ENCODE measurements at regions not wholly inside any gene's neighbourhood (a gene's known extent, or its start where the extent isn't known, plus 50 kb on each side); places are given as distances from the start of the nearest gene placed in this dataset.

DNA sequence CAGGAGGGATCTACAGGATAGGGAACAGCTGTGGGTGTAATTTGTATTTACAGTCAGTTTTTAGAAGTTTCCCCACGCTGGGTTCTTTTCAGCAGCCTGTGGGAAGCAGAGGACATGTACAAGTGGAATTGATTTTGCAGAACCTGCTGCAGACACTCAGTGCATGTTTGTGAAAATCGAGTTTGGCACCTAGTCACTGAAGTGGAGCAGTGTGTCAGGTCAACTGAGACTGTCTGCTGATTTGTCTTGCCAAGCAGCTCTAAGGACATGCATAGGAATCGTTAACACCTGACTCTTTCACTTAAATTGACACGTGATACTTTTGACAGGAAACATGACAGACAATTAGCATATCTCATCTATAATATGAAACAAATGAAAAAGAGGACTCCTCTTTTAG lies 416.6 kb downstream of the TMX3 start:
- H3K4me3 ChIP-seq = no peak overlapping the region
- DNase-seq = no peak
- intact Hi-C loops (cut with DNase I; ENCODE audit: low total_unique reads) = no loop called here

DNA sequence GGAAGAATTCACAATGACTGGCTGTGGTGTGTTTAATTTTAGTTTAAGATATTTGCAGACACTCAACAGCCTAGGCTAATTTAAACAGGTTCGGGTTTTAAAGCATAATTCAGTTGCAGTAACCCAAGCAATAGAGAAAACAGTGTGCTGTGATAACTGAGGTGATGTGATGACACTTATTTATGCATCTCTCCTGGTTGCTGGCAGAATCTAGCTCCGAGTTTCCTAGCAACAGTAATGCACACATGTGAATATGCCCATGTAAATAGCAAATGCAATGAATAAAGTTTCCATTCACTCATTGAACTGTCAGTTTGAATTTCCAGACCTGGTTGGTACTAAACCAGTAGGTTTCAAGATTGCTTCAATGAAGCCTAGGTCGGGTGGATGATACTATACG lies 426.5 kb downstream of the TMX3 start:
- Histone ChIP-seq H3K27ac (no peak overlapping the region), H3K27me3 (no peaks in the 10 kb centered on the region), H3K9me3 (no peaks in the 10 kb centered on the region), H3K36me3 (no peaks in the 10 kb centered on the region), H3K4me1 (no peaks in the 10 kb centered on the region), H3K4me3 (no peak overlapping the region)
- DNase-seq = no peak
- intact Hi-C loops (cut with DNase I; ENCODE audit: low total_unique reads) = no loop called here
- TF ChIP-seq, protein P1, sequence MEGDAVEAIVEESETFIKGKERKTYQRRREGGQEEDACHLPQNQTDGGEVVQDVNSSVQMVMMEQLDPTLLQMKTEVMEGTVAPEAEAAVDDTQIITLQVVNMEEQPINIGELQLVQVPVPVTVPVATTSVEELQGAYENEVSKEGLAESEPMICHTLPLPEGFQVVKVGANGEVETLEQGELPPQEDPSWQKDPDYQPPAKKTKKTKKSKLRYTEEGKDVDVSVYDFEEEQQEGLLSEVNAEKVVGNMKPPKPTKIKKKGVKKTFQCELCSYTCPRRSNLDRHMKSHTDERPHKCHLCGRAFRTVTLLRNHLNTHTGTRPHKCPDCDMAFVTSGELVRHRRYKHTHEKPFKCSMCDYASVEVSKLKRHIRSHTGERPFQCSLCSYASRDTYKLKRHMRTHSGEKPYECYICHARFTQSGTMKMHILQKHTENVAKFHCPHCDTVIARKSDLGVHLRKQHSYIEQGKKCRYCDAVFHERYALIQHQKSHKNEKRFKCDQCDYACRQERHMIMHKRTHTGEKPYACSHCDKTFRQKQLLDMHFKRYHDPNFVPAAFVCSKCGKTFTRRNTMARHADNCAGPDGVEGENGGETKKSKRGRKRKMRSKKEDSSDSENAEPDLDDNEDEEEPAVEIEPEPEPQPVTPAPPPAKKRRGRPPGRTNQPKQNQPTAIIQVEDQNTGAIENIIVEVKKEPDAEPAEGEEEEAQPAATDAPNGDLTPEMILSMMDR (IDR thresholded peaks at IDR 0.05) = no peak

More for the DNA sequence above, 416.6 kb downstream of the TMX3 start:
- TF ChIP-seq, protein P1 (IDR thresholded peaks at IDR 0.05) = no peak
- Histone ChIP-seq H3K4me1 (no peaks in the 10 kb centered on the region), H3K27me3 (no peaks in the 10 kb centered on the region), H3K36me3 (no peaks in the 10 kb centered on the region), H3K9me3 (no peaks in the 10 kb centered on the region), H3K27ac (no peak overlapping the region)

DNA sequence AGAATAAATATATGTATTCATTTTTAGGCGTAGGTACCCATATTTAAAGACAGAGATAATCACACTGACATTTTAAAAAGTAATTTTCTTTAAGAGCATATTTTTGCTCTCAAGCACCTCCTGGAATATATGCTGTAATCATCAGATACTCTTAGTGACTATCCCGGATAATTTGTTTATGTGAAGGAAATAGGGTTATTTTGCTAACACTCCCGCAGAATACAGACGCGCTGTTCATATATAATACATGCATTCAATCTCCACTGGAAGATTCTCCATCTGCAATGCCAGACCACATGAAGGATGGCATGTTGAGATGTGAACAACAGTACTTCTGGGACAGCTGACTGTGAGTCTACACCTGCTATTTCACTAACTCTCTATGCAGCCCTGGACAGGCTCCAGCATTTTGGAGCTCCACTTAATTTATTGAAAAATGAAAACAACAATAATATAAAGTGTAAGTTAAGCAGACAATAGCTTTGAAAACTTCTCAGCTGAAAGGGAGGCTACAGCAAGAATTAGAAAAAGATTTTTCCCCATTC lies 430.6 kb downstream of the TMX3 start:
- H3K27me3 ChIP-seq = no peaks in the 10 kb centered on the region
- TF ChIP-seq, protein P1 (IDR thresholded peaks at IDR 0.05) = no peak
- H3K27ac ChIP-seq = no peak overlapping the region
- DNase-seq = no peak
- H3K9me3 ChIP-seq = no peaks in the 10 kb centered on the region
- no peaks in the 10 kb centered on the region for H3K36me3 ChIP-seq
- intact Hi-C loops (cut with DNase I; ENCODE audit: low total_unique reads) = no loop called here
- no peaks in the 10 kb centered on the region for H3K4me1 ChIP-seq
- H3K4me3 ChIP-seq = no peak overlapping the region

DNA sequence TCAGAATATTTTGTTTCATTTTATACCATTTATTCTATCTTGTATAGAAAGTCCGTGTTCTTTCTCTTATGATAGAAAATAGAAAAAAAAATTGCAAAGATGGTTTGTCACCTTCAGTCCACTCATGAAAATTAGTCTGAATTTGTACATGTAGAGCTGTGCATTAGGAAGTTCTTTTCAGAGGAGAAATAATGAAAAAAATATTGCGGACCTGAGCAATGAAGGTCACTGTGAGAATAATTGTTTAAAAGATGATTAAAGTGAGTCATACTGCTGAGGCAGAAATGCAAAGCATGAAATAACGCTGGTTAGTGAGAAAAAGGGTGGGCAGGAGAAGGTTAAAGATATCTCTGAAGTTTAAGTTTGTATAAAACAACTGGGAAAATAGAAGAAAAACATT lies 431.1 kb downstream of the TMX3 start:
- intact Hi-C loops (cut with DNase I; ENCODE audit: low total_unique reads) = no loop called here
- Histone ChIP-seq H3K27ac (no peak overlapping the region), H3K27me3 (no peaks in the 10 kb centered on the region), H3K4me1 (no peaks in the 10 kb centered on the region), H3K36me3 (no peaks in the 10 kb centered on the region), H3K9me3 (no peaks in the 10 kb centered on the region), H3K4me3 (no peak overlapping the region)
- no peak for DNase-seq
- TF ChIP-seq, protein P1 (IDR thresholded peaks at IDR 0.05) = no peak

DNA sequence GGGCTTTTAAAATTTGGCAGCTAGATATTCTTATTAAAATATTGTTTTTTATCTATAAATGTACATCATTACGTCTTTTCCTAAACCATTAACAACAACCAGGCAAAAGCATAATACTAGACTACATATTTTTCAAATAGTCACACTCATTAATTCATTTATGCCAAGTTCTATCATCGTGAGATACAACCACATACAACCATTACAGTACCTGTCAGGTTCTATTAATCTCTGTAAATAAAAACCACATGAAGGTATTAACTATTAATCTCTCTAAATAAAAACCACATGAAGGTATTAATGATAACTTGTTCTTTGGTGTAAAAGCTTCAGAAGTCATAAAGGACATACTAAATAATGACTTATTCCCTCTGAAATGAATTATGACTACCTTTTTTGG lies 432.7 kb downstream of the TMX3 start:
- intact Hi-C loops (cut with DNase I; ENCODE audit: low total_unique reads) = no loop called here
- DNase-seq = no peak
- Histone ChIP-seq H3K36me3 (no peaks in the 10 kb centered on the region), H3K27ac (no peak overlapping the region), H3K9me3 (no peaks in the 10 kb centered on the region), H3K4me1 (no peaks in the 10 kb centered on the region), H3K4me3 (no peak overlapping the region), H3K27me3 (no peaks in the 10 kb centered on the region)
- TF ChIP-seq, protein P1 (IDR thresholded peaks at IDR 0.05) = no peak

DNA sequence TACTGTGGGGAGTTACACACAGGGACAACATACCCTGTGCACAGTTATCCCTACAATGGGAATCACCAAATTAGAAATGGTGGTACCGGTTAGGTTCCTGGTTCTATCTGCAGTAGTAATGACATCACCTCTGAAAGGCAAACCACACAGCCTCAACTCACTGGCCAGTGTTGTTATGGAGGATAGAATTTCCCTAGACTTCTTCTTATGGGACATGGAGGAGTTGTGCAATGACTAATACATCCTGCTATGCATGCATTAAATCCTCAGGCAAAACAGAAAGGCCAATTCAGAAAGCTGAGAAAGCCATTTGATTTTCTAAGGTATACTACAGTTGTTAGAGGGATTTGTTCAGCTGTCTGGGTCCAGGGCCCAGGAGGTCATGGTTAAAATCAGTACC lies 439.3 kb downstream of the TMX3 start:
- H3K4me1 ChIP-seq = no peaks in the 10 kb centered on the region
- H3K9me3 ChIP-seq = no peaks in the 10 kb centered on the region
- H3K36me3 ChIP-seq = no peaks in the 10 kb centered on the region
- intact Hi-C loops (cut with DNase I; ENCODE audit: low total_unique reads) = no loop called here
- no peak overlapping the region for H3K4me3 ChIP-seq
- no peak for DNase-seq
- no peaks in the 10 kb centered on the region for H3K27me3 ChIP-seq
- TF ChIP-seq, protein P1 (IDR thresholded peaks at IDR 0.05) = no peak
- no peak overlapping the region for H3K27ac ChIP-seq
